ENCODE measurements at regions not wholly inside any gene's neighbourhood (a gene's known extent, or its start where the extent isn't known, plus 50 kb on each side); places are given as distances from the start of the nearest gene placed in this dataset.

DNA sequence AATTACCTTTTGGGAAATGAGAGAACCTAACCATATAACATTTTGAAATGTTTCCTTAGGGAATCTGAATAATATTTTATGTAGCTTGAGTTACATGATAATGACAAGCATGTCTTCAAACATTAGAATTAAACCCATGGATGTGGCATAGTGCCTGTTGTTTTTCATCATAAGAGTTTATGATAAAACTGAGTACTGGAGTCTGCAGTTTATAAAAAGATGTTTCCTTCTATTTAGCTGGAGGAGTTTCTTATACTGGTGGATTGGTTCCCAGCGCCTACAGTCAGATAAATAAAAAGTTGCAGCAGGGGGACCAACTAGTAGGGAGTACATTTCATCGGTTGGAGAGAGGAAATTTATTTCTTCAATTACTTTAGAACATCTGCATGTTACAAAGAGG, 70.1 kb upstream of the PCDH18 start (continued):
- TF ChIP-seq, protein P1, sequence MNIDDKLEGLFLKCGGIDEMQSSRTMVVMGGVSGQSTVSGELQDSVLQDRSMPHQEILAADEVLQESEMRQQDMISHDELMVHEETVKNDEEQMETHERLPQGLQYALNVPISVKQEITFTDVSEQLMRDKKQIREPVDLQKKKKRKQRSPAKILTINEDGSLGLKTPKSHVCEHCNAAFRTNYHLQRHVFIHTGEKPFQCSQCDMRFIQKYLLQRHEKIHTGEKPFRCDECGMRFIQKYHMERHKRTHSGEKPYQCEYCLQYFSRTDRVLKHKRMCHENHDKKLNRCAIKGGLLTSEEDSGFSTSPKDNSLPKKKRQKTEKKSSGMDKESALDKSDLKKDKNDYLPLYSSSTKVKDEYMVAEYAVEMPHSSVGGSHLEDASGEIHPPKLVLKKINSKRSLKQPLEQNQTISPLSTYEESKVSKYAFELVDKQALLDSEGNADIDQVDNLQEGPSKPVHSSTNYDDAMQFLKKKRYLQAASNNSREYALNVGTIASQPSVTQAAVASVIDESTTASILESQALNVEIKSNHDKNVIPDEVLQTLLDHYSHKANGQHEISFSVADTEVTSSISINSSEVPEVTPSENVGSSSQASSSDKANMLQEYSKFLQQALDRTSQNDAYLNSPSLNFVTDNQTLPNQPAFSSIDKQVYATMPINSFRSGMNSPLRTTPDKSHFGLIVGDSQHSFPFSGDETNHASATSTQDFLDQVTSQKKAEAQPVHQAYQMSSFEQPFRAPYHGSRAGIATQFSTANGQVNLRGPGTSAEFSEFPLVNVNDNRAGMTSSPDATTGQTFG (tag by site-specific recombination; IDR thresholded peaks at IDR 0.05; ENCODE audit: borderline replicate concordance): no peak
- TF ChIP-seq MYNN (tag by site-specific recombination; IDR thresholded peaks at IDR 0.05; ENCODE audit: borderline replicate concordance) (no peak), TCF7L2 (IDR thresholded peaks at IDR 0.05; ENCODE audit: borderline replicate concordance, low read depth, low read length) (no peak), ZSCAN16 (tag by site-specific recombination; IDR thresholded peaks at IDR 0.05) (no peak), OVOL3 (tag by site-specific recombination; IDR thresholded peaks at IDR 0.05) (no peak), ZNF707 (tag by site-specific recombination; IDR thresholded peaks at IDR 0.05) (no peak), ZNF214 (tag by site-specific recombination; IDR thresholded peaks at IDR 0.05; ENCODE audit: borderline replicate concordance) (no peak), SETDB1 (IDR thresholded peaks at IDR 0.05; ENCODE audit: insufficient read length, low read length) (no peak), ZNF792 (tag by site-specific recombination; IDR thresholded peaks at IDR 0.05) (no peak)
- TF ChIP-seq, protein P2, sequence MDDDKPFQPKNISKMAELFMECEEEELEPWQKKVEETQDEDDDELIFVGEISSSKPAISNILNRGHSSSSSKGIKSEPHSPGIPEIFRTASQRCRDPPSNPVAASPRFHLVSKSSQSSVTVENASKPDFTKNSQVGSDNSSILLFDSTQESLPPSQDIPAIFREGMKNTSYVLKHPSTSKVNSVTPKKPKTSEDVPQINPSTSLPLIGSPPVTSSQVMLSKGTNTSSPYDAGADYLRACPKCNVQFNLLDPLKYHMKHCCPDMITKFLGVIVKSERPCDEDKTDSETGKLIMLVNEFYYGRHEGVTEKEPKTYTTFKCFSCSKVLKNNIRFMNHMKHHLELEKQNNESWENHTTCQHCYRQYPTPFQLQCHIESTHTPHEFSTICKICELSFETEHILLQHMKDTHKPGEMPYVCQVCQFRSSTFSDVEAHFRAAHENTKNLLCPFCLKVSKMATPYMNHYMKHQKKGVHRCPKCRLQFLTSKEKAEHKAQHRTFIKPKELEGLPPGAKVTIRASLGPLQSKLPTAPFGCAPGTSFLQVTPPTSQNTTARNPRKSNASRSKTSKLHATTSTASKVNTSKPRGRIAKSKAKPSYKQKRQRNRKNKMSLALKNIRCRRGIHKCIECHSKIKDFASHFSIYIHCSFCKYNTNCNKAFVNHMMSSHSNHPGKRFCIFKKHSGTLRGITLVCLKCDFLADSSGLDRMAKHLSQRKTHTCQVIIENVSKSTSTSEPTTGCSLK (tag by site-specific recombination; IDR thresholded peaks at IDR 0.05): no peak

DNA sequence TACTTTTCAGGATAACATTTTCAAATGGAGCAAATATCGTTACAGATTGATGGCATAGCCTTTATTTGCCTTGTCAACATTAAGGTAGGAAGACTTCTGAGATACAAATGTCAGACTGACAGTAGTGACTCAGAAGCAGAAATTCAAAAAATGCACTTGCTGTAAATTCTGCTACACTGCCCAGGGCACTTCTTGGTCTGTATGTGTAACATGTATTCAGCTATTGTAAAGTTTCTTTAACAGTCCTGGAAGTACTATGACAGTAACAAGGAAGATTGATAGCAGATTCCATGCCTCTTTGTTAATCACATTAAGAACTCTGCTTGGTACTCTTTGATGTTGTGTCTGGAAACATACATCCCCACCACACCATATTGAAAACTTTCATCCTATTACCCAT, 69.6 kb upstream of the PCDH18 start:
- Histone ChIP-seq H3K9me3 (ENCODE audit: control insufficient read depth, insufficient read depth, low read depth, low read length) (no peaks in the 10 kb centered on the region), H3K4me3 (ENCODE audit: low read depth, low read length) (no peak overlapping the region), H3K4me1 (ENCODE audit: control insufficient read depth, insufficient read depth, low read length) (no peaks in the 10 kb centered on the region), H3K36me3 (ENCODE audit: control insufficient read depth in 2 of 2, insufficient read depth in 1 of 2, low read length in 2 of 2) (no peaks in the 10 kb centered on the region), H3K27ac (ENCODE audit: extremely low read depth, low read depth, low read length) (no peak overlapping the region)
- CTCF ChIA-PET: interaction anchor here (1.5 kb wide), 1 partner anchor 10 kb away, joined by 4 read pairs; no protein-coding TSS in a partner anchor
- POLR2A ChIA-PET: no interaction called here
- TF ChIP-seq ZNF426 (tag by site-specific recombination; IDR thresholded peaks at IDR 0.05): no peak
- TF ChIP-seq ZNF544 (tag by site-specific recombination; IDR thresholded peaks at IDR 0.05): no peak
- TF ChIP-seq ZBTB8A (tag by site-specific recombination; IDR thresholded peaks at IDR 0.05): no peak
- TF ChIP-seq GLIS1 (tag by site-specific recombination; IDR thresholded peaks at IDR 0.05): no peak
- TF ChIP-seq, protein P3, sequence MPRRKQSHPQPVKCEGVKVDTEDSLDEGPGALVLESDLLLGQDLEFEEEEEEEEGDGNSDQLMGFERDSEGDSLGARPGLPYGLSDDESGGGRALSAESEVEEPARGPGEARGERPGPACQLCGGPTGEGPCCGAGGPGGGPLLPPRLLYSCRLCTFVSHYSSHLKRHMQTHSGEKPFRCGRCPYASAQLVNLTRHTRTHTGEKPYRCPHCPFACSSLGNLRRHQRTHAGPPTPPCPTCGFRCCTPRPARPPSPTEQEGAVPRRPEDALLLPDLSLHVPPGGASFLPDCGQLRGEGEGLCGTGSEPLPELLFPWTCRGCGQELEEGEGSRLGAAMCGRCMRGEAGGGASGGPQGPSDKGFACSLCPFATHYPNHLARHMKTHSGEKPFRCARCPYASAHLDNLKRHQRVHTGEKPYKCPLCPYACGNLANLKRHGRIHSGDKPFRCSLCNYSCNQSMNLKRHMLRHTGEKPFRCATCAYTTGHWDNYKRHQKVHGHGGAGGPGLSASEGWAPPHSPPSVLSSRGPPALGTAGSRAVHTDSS (tag by site-specific recombination; IDR thresholded peaks at IDR 0.05): no peak
- TF ChIP-seq ZNF24 (tag by site-specific recombination; IDR thresholded peaks at IDR 0.05): no peak
- no peak for TF ChIP-seq GLI2 (tag by site-specific recombination; IDR thresholded peaks at IDR 0.05; ENCODE audit: borderline replicate concordance, low read depth)
- no peak for TF ChIP-seq ZBTB17 (tag by site-specific recombination; IDR thresholded peaks at IDR 0.05)
- TF ChIP-seq, protein P4, sequence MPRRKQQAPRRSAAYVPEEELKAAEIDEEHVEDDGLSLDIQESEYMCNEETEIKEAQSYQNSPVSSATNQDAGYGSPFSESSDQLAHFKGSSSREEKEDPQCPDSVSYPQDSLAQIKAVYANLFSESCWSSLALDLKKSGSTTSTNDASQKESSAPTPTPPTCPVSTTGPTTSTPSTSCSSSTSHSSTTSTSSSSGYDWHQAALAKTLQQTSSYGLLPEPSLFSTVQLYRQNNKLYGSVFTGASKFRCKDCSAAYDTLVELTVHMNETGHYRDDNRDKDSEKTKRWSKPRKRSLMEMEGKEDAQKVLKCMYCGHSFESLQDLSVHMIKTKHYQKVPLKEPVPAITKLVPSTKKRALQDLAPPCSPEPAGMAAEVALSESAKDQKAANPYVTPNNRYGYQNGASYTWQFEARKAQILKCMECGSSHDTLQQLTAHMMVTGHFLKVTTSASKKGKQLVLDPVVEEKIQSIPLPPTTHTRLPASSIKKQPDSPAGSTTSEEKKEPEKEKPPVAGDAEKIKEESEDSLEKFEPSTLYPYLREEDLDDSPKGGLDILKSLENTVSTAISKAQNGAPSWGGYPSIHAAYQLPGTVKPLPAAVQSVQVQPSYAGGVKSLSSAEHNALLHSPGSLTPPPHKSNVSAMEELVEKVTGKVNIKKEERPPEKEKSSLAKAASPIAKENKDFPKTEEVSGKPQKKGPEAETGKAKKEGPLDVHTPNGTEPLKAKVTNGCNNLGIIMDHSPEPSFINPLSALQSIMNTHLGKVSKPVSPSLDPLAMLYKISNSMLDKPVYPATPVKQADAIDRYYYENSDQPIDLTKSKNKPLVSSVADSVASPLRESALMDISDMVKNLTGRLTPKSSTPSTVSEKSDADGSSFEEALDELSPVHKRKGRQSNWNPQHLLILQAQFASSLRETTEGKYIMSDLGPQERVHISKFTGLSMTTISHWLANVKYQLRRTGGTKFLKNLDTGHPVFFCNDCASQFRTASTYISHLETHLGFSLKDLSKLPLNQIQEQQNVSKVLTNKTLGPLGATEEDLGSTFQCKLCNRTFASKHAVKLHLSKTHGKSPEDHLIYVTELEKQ (tag by site-specific recombination; IDR thresholded peaks at IDR 0.05; ENCODE audit: borderline replicate concordance): no peak
- TF ChIP-seq ZNF514 (tag by site-specific recombination; IDR thresholded peaks at IDR 0.05): no peak

Measured in HEK293 (cell line).